ENCODE measurements at regions not wholly inside any gene's neighbourhood (a gene's known extent, or its start where the extent isn't known, plus 50 kb on each side); places are given as distances from the start of the nearest gene placed in this dataset.

- TF ChIP-seq ELK1 (IDR thresholded peaks at IDR 0.05; ENCODE audit: low read depth, low read length) (no peak), POLR2A (IDR thresholded peaks at IDR 0.05; ENCODE audit: low read depth, low read length) (no peak), ZZZ3 (IDR thresholded peaks at IDR 0.05; ENCODE audit: control insufficient read depth, insufficient read length, low read depth) (no peak), CTCF (IDR thresholded peaks at IDR 0.05 in 2 of 3, conservative IDR thresholded peaks at IDR 0.05 in 1 of 3; ENCODE audit: control insufficient read depth in 2 of 3, extremely low read depth in 1 of 3, insufficient read depth in 1 of 3, low read depth in 3 of 3, low read length in 3 of 3) (no peak)
These were observed 92.0 kb upstream of the TMEM26 start for GRCh38 chr10:61545170-61545569.
